ENCODE measurements at regions not wholly inside any gene's neighbourhood (a gene's known extent, or its start where the extent isn't known, plus 50 kb on each side); places are given as distances from the start of the nearest gene placed in this dataset.

- TF ChIP-seq POLR2AphosphoS5 (IDR thresholded peaks at IDR 0.05) (no peak), POLR2A (IDR thresholded peaks at IDR 0.05) (no peak)
- TF ChIP-seq, protein P1, sequence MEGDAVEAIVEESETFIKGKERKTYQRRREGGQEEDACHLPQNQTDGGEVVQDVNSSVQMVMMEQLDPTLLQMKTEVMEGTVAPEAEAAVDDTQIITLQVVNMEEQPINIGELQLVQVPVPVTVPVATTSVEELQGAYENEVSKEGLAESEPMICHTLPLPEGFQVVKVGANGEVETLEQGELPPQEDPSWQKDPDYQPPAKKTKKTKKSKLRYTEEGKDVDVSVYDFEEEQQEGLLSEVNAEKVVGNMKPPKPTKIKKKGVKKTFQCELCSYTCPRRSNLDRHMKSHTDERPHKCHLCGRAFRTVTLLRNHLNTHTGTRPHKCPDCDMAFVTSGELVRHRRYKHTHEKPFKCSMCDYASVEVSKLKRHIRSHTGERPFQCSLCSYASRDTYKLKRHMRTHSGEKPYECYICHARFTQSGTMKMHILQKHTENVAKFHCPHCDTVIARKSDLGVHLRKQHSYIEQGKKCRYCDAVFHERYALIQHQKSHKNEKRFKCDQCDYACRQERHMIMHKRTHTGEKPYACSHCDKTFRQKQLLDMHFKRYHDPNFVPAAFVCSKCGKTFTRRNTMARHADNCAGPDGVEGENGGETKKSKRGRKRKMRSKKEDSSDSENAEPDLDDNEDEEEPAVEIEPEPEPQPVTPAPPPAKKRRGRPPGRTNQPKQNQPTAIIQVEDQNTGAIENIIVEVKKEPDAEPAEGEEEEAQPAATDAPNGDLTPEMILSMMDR (IDR thresholded peaks at IDR 0.05): no peak
- peaks cover 0 to 9% of the 10 kb centered on the region in 2 donors for H3K9me3 ChIP-seq
- no peaks in the 10 kb centered on the region for H3K27me3 ChIP-seq
- DNase-seq (ENCODE audit: low spot score in 2 of 2): no peak
- H3K27ac ChIP-seq: no peak overlapping the region
- no peak overlapping the region for H3K4me3 ChIP-seq
- no peaks in the 10 kb centered on the region for H3K36me3 ChIP-seq
- H3K4me1 ChIP-seq: no peaks in the 10 kb centered on the region
- intact Hi-C loops (cut with DNase I; ENCODE audit: low total_unique reads): no loop called here
Measured at GRCh38 chr6:24987446-24988115, 51.8 kb upstream of the RIPOR2 start.

GRCh38 chr6:24988562-24988961 lies 52.8 kb upstream of the RIPOR2 start:
- no peak for DNase-seq (ENCODE audit: low spot score in 2 of 2)
- TF ChIP-seq POLR2A (IDR thresholded peaks at IDR 0.05) (no peak), POLR2AphosphoS5 (IDR thresholded peaks at IDR 0.05) (no peak)
- TF ChIP-seq, protein P1 (IDR thresholded peaks at IDR 0.05): no peak
- Histone ChIP-seq H3K27me3 (no peaks in the 10 kb centered on the region), H3K9me3 (peaks cover 0 to 9% of the 10 kb centered on the region in 2 donors), H3K36me3 (no peaks in the 10 kb centered on the region), H3K27ac (no peak overlapping the region), H3K4me1 (no peaks in the 10 kb centered on the region), H3K4me3 (no peak overlapping the region)
- intact Hi-C loops (cut with DNase I; ENCODE audit: low total_unique reads): no loop called here

GRCh38 chr6:24990236-24990845 lies 54.6 kb upstream of the RIPOR2 start:
- no peak overlapping the region for H3K27ac ChIP-seq
- H3K36me3 ChIP-seq: no peaks in the 10 kb centered on the region
- H3K27me3 ChIP-seq: no peaks in the 10 kb centered on the region
- TF ChIP-seq, protein P1 (IDR thresholded peaks at IDR 0.05): no peak
- TF ChIP-seq POLR2AphosphoS5 (IDR thresholded peaks at IDR 0.05) (no peak), POLR2A (IDR thresholded peaks at IDR 0.05) (no peak)
- DNase-seq (ENCODE audit: low spot score in 2 of 2): no peak
- peaks cover 0 to 9% of the 10 kb centered on the region in 2 donors for H3K9me3 ChIP-seq
- H3K4me1 ChIP-seq: no peaks in the 10 kb centered on the region
- H3K4me3 ChIP-seq: no peak overlapping the region
- intact Hi-C loops (cut with DNase I; ENCODE audit: low total_unique reads): no loop called here

- TF ChIP-seq POLR2A (IDR thresholded peaks at IDR 0.05) (no peak), POLR2AphosphoS5 (IDR thresholded peaks at IDR 0.05) (no peak)
- TF ChIP-seq, protein P1 (IDR thresholded peaks at IDR 0.05): no peak
- no peak for DNase-seq (ENCODE audit: low spot score in 2 of 2)
- no peaks in the 10 kb centered on the region for H3K36me3 ChIP-seq
- H3K4me3 ChIP-seq: no peak overlapping the region
- intact Hi-C loops (cut with DNase I; ENCODE audit: low total_unique reads): no loop called here
- H3K27me3 ChIP-seq: no peaks in the 10 kb centered on the region
- peaks cover 0 to 9% of the 10 kb centered on the region in 2 donors for H3K9me3 ChIP-seq
- H3K27ac ChIP-seq: no peak overlapping the region
- no peaks in the 10 kb centered on the region for H3K4me1 ChIP-seq
Measured at GRCh38 chr6:24990944-24991809, 55.4 kb upstream of the RIPOR2 start.
